Esophagus (tissue), 2 donors: ENCODE measurements at regions not wholly inside any gene's neighbourhood (a gene's known extent, or its start where the extent isn't known, plus 50 kb on each side); places are given as distances from the start of the nearest gene placed in this dataset.

ENCODE experiments used
- H3K27ac ChIP-seq, 2 donors: one replicate each; pipeline ENCODE4 v1.5.1; 2013; ENCODE audit warnings: low read depth in 2 of 2, mild to moderate bottlenecking in 2 of 2, inconsistent platforms in 1 of 2, low read length in 1 of 2, moderate library complexity in 1 of 2
- H3K27me3 ChIP-seq, 2 donors: one replicate each; pipeline ENCODE4 v1.6.1; 2013; ENCODE audit warnings: low read length in 2 of 2, control low read depth in 1 of 2, mild to moderate bottlenecking in 1 of 2; ENCODE audit not compliant: insufficient read depth in 2 of 2, control insufficient read depth in 1 of 2
- H3K36me3 ChIP-seq, 2 donors: one replicate each; pipeline ENCODE4 v1.6.1; 2013; ENCODE audit warnings: low read length in 1 of 2; ENCODE audit not compliant: control insufficient read depth in 2 of 2, insufficient read depth in 2 of 2
- H3K4me1 ChIP-seq, 2 donors: one replicate each; pipeline ENCODE4 v1.6.1; 2013; ENCODE audit warnings: low read length in 1 of 2; ENCODE audit not compliant: control insufficient read depth in 2 of 2, insufficient read depth in 2 of 2
- H3K4me3 ChIP-seq, 2 donors: one replicate each; pipeline ENCODE4 v1.5.1; 2013; ENCODE audit warnings: low read length in 2 of 2, mild to moderate bottlenecking in 2 of 2, low read depth in 1 of 2, moderate library complexity in 1 of 2
- H3K9me3 ChIP-seq, 2 donors: one replicate each; pipeline ENCODE4 v1.6.1; 2013; ENCODE audit warnings: mild to moderate bottlenecking in 2 of 2, low read depth in 1 of 2, low read length in 1 of 2, moderate library complexity in 1 of 2; ENCODE audit not compliant: control insufficient read depth in 2 of 2, insufficient read depth in 1 of 2
- WGBS, 2 donors: extraction: QIAGEN DNeasy Blood & Tissue Kit; methylation state at CpG; one replicate each; pipeline ENCODE4 v1.1.7; 2013; 5-methylcytosine and 5-hydroxymethylcytosine counted together
- donor health status: healthy with polysubstance abuse.
- donor health status: Bipolar disorder and iron deficiency.

DNA sequence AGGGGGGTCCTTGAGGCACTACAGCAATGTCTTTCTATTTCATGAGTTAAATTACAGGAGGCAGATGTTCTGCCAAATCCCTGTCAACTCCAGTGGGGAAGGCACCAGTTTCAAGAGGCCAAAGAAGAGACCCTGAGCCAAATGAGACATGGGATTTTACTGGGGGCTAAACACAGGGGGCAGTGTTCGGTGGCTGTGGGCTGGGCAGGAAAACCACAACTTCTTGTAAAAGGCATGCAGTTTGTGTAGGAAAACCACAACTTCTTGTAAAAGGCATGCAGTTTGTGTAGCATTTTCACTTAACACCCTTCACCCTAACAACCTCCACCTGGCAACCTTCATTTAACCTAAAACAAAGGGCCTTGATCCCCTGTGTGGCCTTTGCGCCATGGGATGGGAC, 61.0 kb downstream of the POLR2M start:
- no peaks in the 10 kb centered on the region for H3K27me3 ChIP-seq
- no peaks in the 10 kb centered on the region for H3K9me3 ChIP-seq
- H3K36me3 ChIP-seq = no peaks in the 10 kb centered on the region
- H3K4me3 ChIP-seq = no peak overlapping the region
- no peak overlapping the region for H3K27ac ChIP-seq
- WGBS, 2 donors = 86% methylated on average over 2 of the region's 2 CpGs
- H3K4me1 ChIP-seq = no peaks in the 10 kb centered on the region

DNA sequence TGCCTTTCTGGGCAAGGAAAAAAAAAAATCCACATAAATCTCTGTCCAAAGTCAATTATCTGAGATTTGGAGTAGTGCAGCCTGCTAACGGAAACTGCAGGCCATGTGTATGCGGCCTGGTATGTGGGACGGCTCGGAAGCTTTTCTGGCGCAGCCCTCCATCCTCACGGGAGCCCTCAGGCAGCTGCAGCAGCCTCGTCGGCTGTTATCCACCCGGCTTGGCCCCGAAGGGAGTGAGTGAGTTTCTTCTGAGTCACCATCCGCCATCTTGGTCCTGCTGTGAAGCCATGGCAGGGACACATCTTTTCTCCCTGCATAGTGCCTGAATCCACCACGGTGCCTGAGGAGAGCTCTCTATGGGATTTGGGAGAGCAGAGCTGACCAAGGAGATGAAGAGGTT, 62.8 kb downstream of the POLR2M start:
- Histone ChIP-seq H3K4me1 (no peaks in the 10 kb centered on the region), H3K27me3 (no peaks in the 10 kb centered on the region), H3K9me3 (no peaks in the 10 kb centered on the region), H3K27ac (no peak overlapping the region), H3K36me3 (no peaks in the 10 kb centered on the region), H3K4me3 (no peak overlapping the region)
- WGBS, 2 donors = 78 to 87% methylated on average over 12 of the region's 12 CpGs

GRCh38 chr15:57770495-57770894, 64.0 kb downstream of the POLR2M start:
- Histone ChIP-seq H3K27ac (no peak overlapping the region), H3K27me3 (no peaks in the 10 kb centered on the region), H3K4me1 (no peaks in the 10 kb centered on the region), H3K36me3 (no peaks in the 10 kb centered on the region), H3K9me3 (no peaks in the 10 kb centered on the region), H3K4me3 (no peak overlapping the region)
- 63 to 74% methylated on average over 3 of the region's 3 CpGs for WGBS, 2 donors

GRCh38 chr15:57772223-57772957, 65.9 kb downstream of the POLR2M start:
- 66 to 74% methylated on average over 7 of the region's 7 CpGs for WGBS, 2 donors
- H3K36me3 ChIP-seq = no peaks in the 10 kb centered on the region
- H3K27ac ChIP-seq = no peak overlapping the region
- H3K4me1 ChIP-seq = no peaks in the 10 kb centered on the region
- no peaks in the 10 kb centered on the region for H3K27me3 ChIP-seq
- no peaks in the 10 kb centered on the region for H3K9me3 ChIP-seq
- no peak overlapping the region for H3K4me3 ChIP-seq

DNA sequence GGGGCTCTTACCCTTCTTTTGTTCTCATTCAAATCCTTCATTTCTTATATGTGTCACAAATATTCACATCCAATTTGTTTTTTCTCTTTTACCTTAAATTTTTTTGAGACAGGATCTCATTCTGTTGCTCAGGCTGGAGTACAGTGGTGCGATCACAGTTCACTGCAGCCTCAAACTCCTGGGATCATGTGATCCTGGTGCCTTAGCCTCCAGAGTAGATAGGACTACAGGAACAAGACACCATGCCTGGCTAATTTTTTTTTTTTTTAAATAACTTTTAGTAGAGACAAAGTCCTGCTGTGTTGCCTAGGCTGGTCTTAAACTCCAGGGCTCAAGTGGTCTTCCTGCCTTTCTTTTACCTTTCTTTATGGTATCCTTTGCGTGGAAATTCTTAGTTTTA, 66.5 kb downstream of the POLR2M start:
- Histone ChIP-seq H3K4me3 (no peak overlapping the region), H3K36me3 (no peaks in the 10 kb centered on the region), H3K27ac (no peak overlapping the region), H3K4me1 (no peaks in the 10 kb centered on the region), H3K9me3 (no peaks in the 10 kb centered on the region), H3K27me3 (no peaks in the 10 kb centered on the region)
- 92 to 96% methylated on average over 2 of the region's 2 CpGs for WGBS, 2 donors

DNA sequence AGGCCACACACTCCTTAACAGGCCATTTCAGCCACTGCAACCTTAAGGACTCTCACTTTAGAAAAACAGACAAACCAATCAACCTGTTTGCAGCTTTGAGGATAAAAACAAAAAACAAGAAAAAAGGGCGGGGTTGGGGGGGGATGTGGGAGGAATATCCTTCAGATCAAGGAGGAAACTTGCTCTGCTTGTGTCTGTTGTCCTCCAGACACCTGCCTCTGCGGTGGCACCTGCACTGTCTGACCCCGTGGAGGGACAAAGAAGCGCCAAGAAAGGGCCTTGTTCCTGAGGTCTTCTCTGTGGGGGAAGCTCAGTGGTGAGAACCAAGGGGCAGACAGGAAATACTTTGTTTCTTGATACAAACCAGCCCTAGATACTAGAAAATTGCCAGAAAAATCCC, 70.5 kb downstream of the POLR2M start:
- Histone ChIP-seq H3K27me3 (no peaks in the 10 kb centered on the region), H3K4me3 (no peak overlapping the region), H3K27ac (no peak overlapping the region), H3K36me3 (no peaks in the 10 kb centered on the region), H3K9me3 (peaks cover 0 to 3% of the 10 kb centered on the region in 2 donors), H3K4me1 (no peaks in the 10 kb centered on the region)
- WGBS, 2 donors = 79 to 84% methylated on average over 4 of the region's 4 CpGs

DNA sequence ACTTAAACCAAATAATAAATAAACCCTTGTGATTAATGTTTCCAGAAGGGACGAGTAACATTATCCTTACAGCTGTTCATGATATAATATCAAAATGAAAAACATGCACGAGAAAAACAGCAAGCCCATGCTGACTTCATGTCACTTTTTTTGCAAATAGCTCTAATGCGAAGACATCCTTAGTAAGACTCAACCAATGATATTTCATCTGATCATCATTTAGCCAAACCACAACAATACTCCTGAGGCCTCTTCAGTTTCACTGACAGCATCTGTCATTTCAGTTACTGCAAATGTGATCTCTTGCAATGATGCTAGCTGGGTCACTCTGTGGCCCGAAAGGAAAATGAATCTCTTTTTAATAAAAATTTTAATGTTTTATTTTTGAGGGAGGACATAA, 74.0 kb downstream of the POLR2M start:
- WGBS, 2 donors = 60 to 62% methylated on average over 4 of the region's 4 CpGs
- Histone ChIP-seq H3K36me3 (no peaks in the 10 kb centered on the region), H3K9me3 (peaks cover 3% of the 10 kb centered on the region in 2 donors), H3K27ac (no peak overlapping the region), H3K4me3 (no peak overlapping the region), H3K27me3 (no peaks in the 10 kb centered on the region), H3K4me1 (no peaks in the 10 kb centered on the region)

- peaks cover 3% of the 10 kb centered on the region in 2 donors for H3K9me3 ChIP-seq
- H3K27me3 ChIP-seq = no peaks in the 10 kb centered on the region
- H3K4me3 ChIP-seq = no peak overlapping the region
- 79 to 82% methylated on average over 6 of the region's 6 CpGs for WGBS, 2 donors
- no peaks in the 10 kb centered on the region for H3K4me1 ChIP-seq
- no peak overlapping the region for H3K27ac ChIP-seq
- no peaks in the 10 kb centered on the region for H3K36me3 ChIP-seq
Observed at GRCh38 chr15:57782731-57783130, 76.2 kb downstream of the POLR2M start.

GRCh38 chr15:57784081-57784511, 77.6 kb downstream of the POLR2M start:
- no peaks in the 10 kb centered on the region for H3K27me3 ChIP-seq
- no peaks in the 10 kb centered on the region for H3K36me3 ChIP-seq
- H3K9me3 ChIP-seq = peaks cover 3% of the 10 kb centered on the region in 2 donors
- H3K27ac ChIP-seq = no peak overlapping the region
- no peaks in the 10 kb centered on the region for H3K4me1 ChIP-seq
- 47 to 58% methylated on average over 4 of the region's 4 CpGs for WGBS, 2 donors
- H3K4me3 ChIP-seq = no peak overlapping the region

GRCh38 chr15:57785039-57785438, 78.5 kb downstream of the POLR2M start:
- Histone ChIP-seq H3K4me1 (no peaks in the 10 kb centered on the region), H3K27ac (peak overlapping the region in 1 of 2 donors; percentile 17), H3K9me3 (peaks cover 3% of the 10 kb centered on the region in 2 donors), H3K27me3 (no peaks in the 10 kb centered on the region), H3K36me3 (no peaks in the 10 kb centered on the region), H3K4me3 (no peak overlapping the region)
- 65% methylated on average over 9 of the region's 9 CpGs for WGBS, 2 donors
